SK-N-SH (cell line): ENCODE measurements at regions not wholly inside any gene's neighbourhood (a gene's known extent, or its start where the extent isn't known, plus 50 kb on each side); places are given as distances from the start of the nearest gene placed in this dataset.

Experiments
- CTCF ChIA-PET: fragments of 300-600, 350-600 bp; formaldehyde crosslinking; extraction: SDS; loops from one replicate; lab custom pipeline; 2021; lab: Yijun Ruan, JAX
- POLR2A ChIA-PET: fragments of 350-600 bp; sonication (Branson Sonifier 250); formaldehyde crosslinking; extraction: SDS; loops from one replicate; lab custom pipeline; 2020; ENCODE audit warnings: antibody characterized with exemption, inconsistent platforms; lab: Yijun Ruan, JAX
- DNase-seq: peaks from one replicate; pipeline ENCODE4 v3.0.0; 2012
- H2AFZ ChIP-seq: fragments of 200-600 bp; sonication (generic); 2 replicates; pipeline ENCODE4 v1.8.1; 2016; ENCODE audit warnings: antibody characterized with exemption, mild to moderate bottlenecking, low read depth
- H3F3A ChIP-seq: fragments of 200-600 bp; sonication (generic); replicated peaks from 2 replicates; pipeline ENCODE3; 2016; ENCODE audit warnings: antibody characterized with exemption, mild to moderate bottlenecking; ENCODE audit not compliant: insufficient read depth
- H3K27ac ChIP-seq, 2 experiments: fragments of 200-500 bp in 1 of 2; fragments of 200-600 bp in 1 of 2; sonication (Bioruptor generic) in 1 of 2; sonication (generic), shearing (Covaris generic) in 1 of 2; 2 replicates each; pipeline versions ENCODE4 v1.5.1 to v1.6.1; 2014 to 2016; ENCODE audit warnings: low read depth in 2 of 2, inconsistent platforms in 1 of 2, low read length in 1 of 2, mild to moderate bottlenecking in 1 of 2, mixed read lengths in 1 of 2
- H3K27me3 ChIP-seq: fragments of 200-600 bp; sonication (generic), shearing (Covaris generic); 2 replicates; pipeline ENCODE4 v1.6.1; 2016; ENCODE audit warnings: mixed run types; ENCODE audit not compliant: insufficient read depth
- H3K36me3 ChIP-seq, 2 experiments: fragments of 200-500 bp in 1 of 2; fragments of 200-600 bp in 1 of 2; sonication (Bioruptor generic) in 1 of 2; sonication (generic) in 1 of 2; replicated peaks in 1 of 2; 2 replicates each; pipeline versions ENCODE3 to v1.5.1; 2014 to 2016; ENCODE audit warnings: low read length in 1 of 2, mild to moderate bottlenecking in 1 of 2; ENCODE audit not compliant: insufficient read depth in 2 of 2, control insufficient read depth in 1 of 2
- H3K4me1 ChIP-seq, 2 experiments: fragments of 200-500 bp in 1 of 2; fragments of 200-600 bp in 1 of 2; sonication (Bioruptor generic) in 1 of 2; sonication (generic), shearing (Covaris generic) in 1 of 2; 2 replicates each; pipeline versions ENCODE4 v1.5.1 to v1.6.1; 2014 to 2016; ENCODE audit warnings: low read depth in 1 of 2, low read length in 1 of 2, mixed run types in 1 of 2; ENCODE audit not compliant: insufficient read depth in 2 of 2, control insufficient read depth in 1 of 2
- H3K4me2 ChIP-seq: fragments of 200-600 bp; sonication (generic), shearing (Covaris generic); 2 replicates; pipeline ENCODE4 v1.6.1; 2017; ENCODE audit warnings: mixed run types
- H3K4me3 ChIP-seq, 2 experiments: fragments of 200-500 bp in 1 of 2; fragments of 200-600 bp in 1 of 2; sonication (Bioruptor generic) in 1 of 2; sonication (generic), shearing (Covaris generic) in 1 of 2; 2 replicates each; pipeline versions ENCODE4 v1.5.1 to v1.8.1; 2014 to 2016; ENCODE audit warnings: low read depth in 2 of 2, inconsistent platforms in 1 of 2, low read length in 1 of 2, mild to moderate bottlenecking in 1 of 2, mixed read lengths in 1 of 2, moderate library complexity in 1 of 2
- H3K79me2 ChIP-seq: fragments of 200-600 bp; sonication (generic); 2 replicates; pipeline ENCODE4 v1.8.1; 2017; ENCODE audit warnings: mild to moderate bottlenecking; ENCODE audit not compliant: insufficient read depth
- H3K9ac ChIP-seq: fragments of 200-600 bp; sonication (generic); 2 replicates; pipeline ENCODE4 v1.6.1; 2017; ENCODE audit warnings: mixed run types
- H3K9me2 ChIP-seq: fragments of 200-600 bp; sonication (generic); 2 replicates; pipeline ENCODE4 v1.6.1; 2017; ENCODE audit warnings: mixed run types
- H3K9me3 ChIP-seq: fragments of 200-600 bp; sonication (generic); 2 replicates; pipeline ENCODE4 v1.6.1; 2017; ENCODE audit warnings: mixed run types, mild to moderate bottlenecking, moderate library complexity
- H4K20me1 ChIP-seq: fragments of 200-600 bp; sonication (generic); 2 replicates; pipeline ENCODE4 v1.6.1; 2017; ENCODE audit warnings: mild to moderate bottlenecking, mixed run types; ENCODE audit not compliant: insufficient read depth
- CHD2 ChIP-seq: fragments of 150-350 bp; IDR thresholded peaks from 2 replicates; pipeline ENCODE4 v1.6.1; 2018; ENCODE audit warnings: low read length; ENCODE audit not compliant: partially characterized antibody
- ELF1 ChIP-seq: IDR thresholded peaks from 2 replicates; pipeline ENCODE4 v1.4.0; 2012
- EP300 ChIP-seq, 2 experiments: IDR thresholded peaks; 2 replicates each; pipeline versions ENCODE4 v1.4.0 to v1.6.1; 2012; ENCODE audit warnings: borderline replicate concordance in 1 of 2, low read depth in 1 of 2, low read length in 1 of 2
- FOSL2 ChIP-seq: IDR thresholded peaks from 2 replicates; pipeline ENCODE4 v1.4.0; 2012; ENCODE audit warnings: low read depth, mild to moderate bottlenecking, moderate library complexity, borderline replicate concordance
- FOXJ3 ChIP-seq: sonication (generic); formaldehyde crosslinking; IDR thresholded peaks from 2 replicates; pipeline ENCODE4 v1.5.1; 2020; ENCODE audit warnings: mild to moderate bottlenecking, missing genetic modification reagents
- FOXM1 ChIP-seq: IDR thresholded peaks from 2 replicates; pipeline ENCODE4 v1.4.0; 2012; ENCODE audit warnings: low read depth, mild to moderate bottlenecking
- GABPA ChIP-seq: IDR thresholded peaks from 2 replicates; pipeline ENCODE4 v1.4.0; 2012; ENCODE audit warnings: low read depth, mild to moderate bottlenecking
- GATA2 ChIP-seq: sonication (generic); formaldehyde crosslinking; IDR thresholded peaks from 2 replicates; pipeline ENCODE4 v1.5.0; 2020; ENCODE audit warnings: mild to moderate bottlenecking, missing genetic modification reagents
- MXI1 ChIP-seq: IDR thresholded peaks from 2 replicates; pipeline ENCODE4 v1.6.1; 2012; ENCODE audit warnings: mild to moderate bottlenecking, low read depth, low read length, improper control_type of control experiment
- NFIC ChIP-seq: IDR thresholded peaks from 2 replicates; pipeline ENCODE4 v1.4.0; 2012; ENCODE audit warnings: borderline replicate concordance
- NRF1 ChIP-seq: IDR thresholded peaks from 2 replicates; pipeline ENCODE4 v1.6.1; 2012; ENCODE audit warnings: low read depth, mild to moderate bottlenecking, low read length
- RAD21 ChIP-seq: IDR thresholded peaks from 2 replicates; pipeline ENCODE4 v1.6.1; 2012; ENCODE audit warnings: mild to moderate bottlenecking, low read length
- RCOR1 ChIP-seq: fragments of 150-350 bp; IDR thresholded peaks from 2 replicates; pipeline ENCODE4 v1.6.1; 2017; ENCODE audit warnings: antibody characterized with exemption, low read length
- SMC3 ChIP-seq: IDR thresholded peaks from 2 replicates; pipeline ENCODE4 v1.6.1; 2012; ENCODE audit warnings: low read depth, low read length, improper control_type of control experiment
- TAF1 ChIP-seq: IDR thresholded peaks from 2 replicates; pipeline ENCODE4 v1.6.1; 2012; ENCODE audit warnings: low read depth, mild to moderate bottlenecking, low read length, moderate library complexity, borderline replicate concordance
- WGBS: methylation state at CpG from one replicate; pipeline ENCODE4 v1.1.6; 2017; ENCODE audit warnings: low lambda C conversion rate; 5-methylcytosine and 5-hydroxymethylcytosine counted together
- TF ChIP-seq, protein P1 (sequence below): IDR thresholded peaks from 2 replicates; pipeline ENCODE4; 2012
- TF ChIP-seq, protein P2 (sequence below): IDR thresholded peaks from 2 replicates; pipeline ENCODE4 v1.4.0; 2012; ENCODE audit warnings: low read depth
- TF ChIP-seq, protein P3 (sequence below): IDR thresholded peaks from 2 replicates; pipeline ENCODE4 v1.6.1; 2012; ENCODE audit warnings: mild to moderate bottlenecking, low read depth, low read length, moderate library complexity
- TF ChIP-seq, protein P4 (sequence below): fragments of 150-350 bp; IDR thresholded peaks from 2 replicates; pipeline ENCODE4 v1.6.1; 2017; ENCODE audit warnings: antibody characterized with exemption, low read length, low read depth, borderline replicate concordance

DNA sequence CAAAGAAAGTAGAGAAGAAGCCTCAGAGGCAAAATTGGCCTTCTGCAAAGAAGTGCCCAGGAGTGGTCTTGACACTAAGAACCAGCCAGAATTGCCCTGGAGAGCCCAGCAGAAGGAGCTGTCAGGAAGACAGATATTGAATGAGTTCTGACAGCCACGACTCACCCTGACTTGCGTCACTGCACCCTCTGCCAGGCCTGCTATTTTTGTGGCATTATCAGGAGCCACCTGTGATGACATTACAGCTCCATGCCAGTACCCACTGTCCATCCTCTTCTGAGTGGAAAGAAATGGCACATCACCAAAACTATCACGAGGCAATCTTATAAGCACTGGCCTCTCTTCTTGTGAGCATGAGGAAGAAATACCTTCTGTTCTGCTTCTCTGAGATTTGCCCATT is 67.7 kb downstream of the SMIM20 start:
- H3K4me3 ChIP-seq = no peak overlapping the region
- peaks cover 0 to 14% of the 10 kb centered on the region in 2 experiments; a peak in 1 of 4 replicates for H3K4me1 ChIP-seq
- H3K36me3 ChIP-seq = no peaks in the 10 kb centered on the region
- no peaks in the 10 kb centered on the region for H3K9me3 ChIP-seq
- H3K79me2 ChIP-seq = no peaks in the 10 kb centered on the region
- WGBS = 56% methylated on average over 3 of the region's 3 CpGs
- no peaks in the 10 kb centered on the region for H3F3A ChIP-seq
- H2AFZ ChIP-seq = no peak overlapping the region
- H3K27me3 ChIP-seq = no peaks in the 10 kb centered on the region
- DNase-seq = no peak
- H4K20me1 ChIP-seq = no peaks in the 10 kb centered on the region
- no peak overlapping the region for H3K9ac ChIP-seq
- ChIA-PET POLR2A (no interaction called here), CTCF (interaction anchor here (1.5 kb wide), 1 partner anchor 343 kb away, joined by 4 read pairs; no protein-coding TSS in a partner anchor)
- H3K4me2 ChIP-seq = no peak overlapping the region
- no peak overlapping the region for H3K27ac ChIP-seq
- H3K9me2 ChIP-seq = no peaks in the 10 kb centered on the region
- no peak for TF ChIP-seq FOXM1
- TF ChIP-seq FOXJ3 = no peak
- TF ChIP-seq, all 33 proteins: peak for 0

DNA sequence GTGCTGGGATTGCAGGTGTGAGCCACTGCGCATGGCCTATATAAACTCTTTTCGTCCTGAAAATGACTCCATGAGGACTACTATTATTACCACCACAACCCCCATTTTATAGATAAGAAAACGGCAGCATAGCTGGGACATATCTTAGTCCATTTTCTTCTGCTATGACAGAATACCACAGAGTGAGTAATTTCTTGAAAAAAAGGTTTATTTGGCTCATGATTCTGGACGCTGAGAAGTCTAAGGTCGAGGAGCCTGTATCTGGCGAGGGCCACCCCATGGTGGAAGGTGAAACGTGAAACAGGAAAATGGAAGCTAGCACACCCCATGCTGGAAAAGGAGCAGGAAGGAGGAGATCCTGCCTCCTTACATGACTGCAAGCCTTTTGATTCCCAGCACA is 68.9 kb downstream of the SMIM20 start:
- Histone ChIP-seq H3K36me3 (no peaks in the 10 kb centered on the region), H3K4me1 (peaks cover 0 to 5% of the 10 kb centered on the region in 2 experiments; a peak in 1 of 4 replicates), H3K4me3 (no peak overlapping the region), H3F3A (no peaks in the 10 kb centered on the region), H3K9ac (no peak overlapping the region), H3K9me2 (no peaks in the 10 kb centered on the region), H4K20me1 (no peaks in the 10 kb centered on the region), H3K9me3 (no peaks in the 10 kb centered on the region), H3K27ac (no peak overlapping the region), H2AFZ (no peak overlapping the region), H3K4me2 (no peak overlapping the region), H3K79me2 (no peaks in the 10 kb centered on the region), H3K27me3 (no peaks in the 10 kb centered on the region)
- WGBS = 61% methylated on average over 7 of the region's 7 CpGs
- TF ChIP-seq CHD2 (no peak), FOXJ3 (no peak), ELF1 (no peak), GABPA (no peak), EP300 (IDR thresholded peaks at IDR 0.05; ENCODE audit: borderline replicate concordance in 1 of 2, low read depth in 1 of 2, low read length in 1 of 2) (no peak), FOXM1 (no peak), FOSL2 (no peak), RCOR1 (no peak), RAD21 (no peak), NFIC (no peak), SMC3 (no peak), MXI1 (no peak), NRF1 (no peak), GATA2 (CRISPR knock-in tag) (no peak), TAF1 (no peak)
- TF ChIP-seq, protein P1, sequence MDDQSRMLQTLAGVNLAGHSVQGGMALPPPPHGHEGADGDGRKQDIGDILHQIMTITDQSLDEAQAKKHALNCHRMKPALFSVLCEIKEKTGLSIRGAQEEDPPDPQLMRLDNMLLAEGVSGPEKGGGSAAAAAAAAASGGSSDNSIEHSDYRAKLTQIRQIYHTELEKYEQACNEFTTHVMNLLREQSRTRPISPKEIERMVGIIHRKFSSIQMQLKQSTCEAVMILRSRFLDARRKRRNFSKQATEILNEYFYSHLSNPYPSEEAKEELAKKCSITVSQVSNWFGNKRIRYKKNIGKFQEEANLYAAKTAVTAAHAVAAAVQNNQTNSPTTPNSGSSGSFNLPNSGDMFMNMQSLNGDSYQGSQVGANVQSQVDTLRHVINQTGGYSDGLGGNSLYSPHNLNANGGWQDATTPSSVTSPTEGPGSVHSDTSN = no peak
- TF ChIP-seq, protein P2, sequence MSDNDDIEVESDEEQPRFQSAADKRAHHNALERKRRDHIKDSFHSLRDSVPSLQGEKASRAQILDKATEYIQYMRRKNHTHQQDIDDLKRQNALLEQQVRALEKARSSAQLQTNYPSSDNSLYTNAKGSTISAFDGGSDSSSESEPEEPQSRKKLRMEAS = no peak
- TF ChIP-seq, protein P3, sequence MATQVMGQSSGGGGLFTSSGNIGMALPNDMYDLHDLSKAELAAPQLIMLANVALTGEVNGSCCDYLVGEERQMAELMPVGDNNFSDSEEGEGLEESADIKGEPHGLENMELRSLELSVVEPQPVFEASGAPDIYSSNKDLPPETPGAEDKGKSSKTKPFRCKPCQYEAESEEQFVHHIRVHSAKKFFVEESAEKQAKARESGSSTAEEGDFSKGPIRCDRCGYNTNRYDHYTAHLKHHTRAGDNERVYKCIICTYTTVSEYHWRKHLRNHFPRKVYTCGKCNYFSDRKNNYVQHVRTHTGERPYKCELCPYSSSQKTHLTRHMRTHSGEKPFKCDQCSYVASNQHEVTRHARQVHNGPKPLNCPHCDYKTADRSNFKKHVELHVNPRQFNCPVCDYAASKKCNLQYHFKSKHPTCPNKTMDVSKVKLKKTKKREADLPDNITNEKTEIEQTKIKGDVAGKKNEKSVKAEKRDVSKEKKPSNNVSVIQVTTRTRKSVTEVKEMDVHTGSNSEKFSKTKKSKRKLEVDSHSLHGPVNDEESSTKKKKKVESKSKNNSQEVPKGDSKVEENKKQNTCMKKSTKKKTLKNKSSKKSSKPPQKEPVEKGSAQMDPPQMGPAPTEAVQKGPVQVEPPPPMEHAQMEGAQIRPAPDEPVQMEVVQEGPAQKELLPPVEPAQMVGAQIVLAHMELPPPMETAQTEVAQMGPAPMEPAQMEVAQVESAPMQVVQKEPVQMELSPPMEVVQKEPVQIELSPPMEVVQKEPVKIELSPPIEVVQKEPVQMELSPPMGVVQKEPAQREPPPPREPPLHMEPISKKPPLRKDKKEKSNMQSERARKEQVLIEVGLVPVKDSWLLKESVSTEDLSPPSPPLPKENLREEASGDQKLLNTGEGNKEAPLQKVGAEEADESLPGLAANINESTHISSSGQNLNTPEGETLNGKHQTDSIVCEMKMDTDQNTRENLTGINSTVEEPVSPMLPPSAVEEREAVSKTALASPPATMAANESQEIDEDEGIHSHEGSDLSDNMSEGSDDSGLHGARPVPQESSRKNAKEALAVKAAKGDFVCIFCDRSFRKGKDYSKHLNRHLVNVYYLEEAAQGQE = no peak
- TF ChIP-seq, protein P4, sequence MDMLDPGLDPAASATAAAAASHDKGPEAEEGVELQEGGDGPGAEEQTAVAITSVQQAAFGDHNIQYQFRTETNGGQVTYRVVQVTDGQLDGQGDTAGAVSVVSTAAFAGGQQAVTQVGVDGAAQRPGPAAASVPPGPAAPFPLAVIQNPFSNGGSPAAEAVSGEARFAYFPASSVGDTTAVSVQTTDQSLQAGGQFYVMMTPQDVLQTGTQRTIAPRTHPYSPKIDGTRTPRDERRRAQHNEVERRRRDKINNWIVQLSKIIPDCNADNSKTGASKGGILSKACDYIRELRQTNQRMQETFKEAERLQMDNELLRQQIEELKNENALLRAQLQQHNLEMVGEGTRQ = no peak
- POLR2A ChIA-PET = no interaction called here
- no peak for DNase-seq
- CTCF ChIA-PET = interaction anchor here (1.1 to 1.5 kb wide), 2 partner anchors 13 to 342 kb away, joined by 3 to 4 read pairs; no protein-coding TSS in a partner anchor
